ENCODE measurements at regions not wholly inside any gene's neighbourhood (a gene's known extent, or its start where the extent isn't known, plus 50 kb on each side); places are given as distances from the start of the nearest gene placed in this dataset.

- TF ChIP-seq POLR2A (IDR thresholded peaks at IDR 0.05; ENCODE audit: low read depth, low read length), result no peak
- TF ChIP-seq TAF1 (IDR thresholded peaks at IDR 0.05; ENCODE audit: low read depth, low read length), result no peak
- TF ChIP-seq POLR2AphosphoS5 (IDR thresholded peaks at IDR 0.05; ENCODE audit: low read depth, low read length), result no peak
- no peak for TF ChIP-seq POU2F2 (IDR thresholded peaks at IDR 0.05; ENCODE audit: low read depth, low read length)
- no peak for TF ChIP-seq SPI1 (IDR thresholded peaks at IDR 0.05; ENCODE audit: low read depth, low read length)
Observed at GRCh38 chr1:168887381-168887780, 158.4 kb upstream of the DPT start.
